ACHN (cell line): ENCODE measurements at regions not wholly inside any gene's neighbourhood (a gene's known extent, or its start where the extent isn't known, plus 50 kb on each side); places are given as distances from the start of the nearest gene placed in this dataset.
A peak's percentile ranks its signal among the peaks of the same experiment; 100 is the strongest.

Source experiments
- DNase-seq: peaks from one replicate; pipeline ENCODE4 v3.0.0-alpha.2; 2015
- in situ Hi-C: cut with HindIII; loops from 2 replicates; pipeline ENCODE4 v1.10.0; 2017; ENCODE audit warnings: low sequenced_read_pairs, low pct_ligation_motif_present, low pct_unique_long_range_greater_than_20kb

GRCh38 chr6:170232186-170233002, 58.5 kb downstream of the DLL1 start:
- in situ Hi-C loops = no loop called here
- DNase-seq = no peak

DNA sequence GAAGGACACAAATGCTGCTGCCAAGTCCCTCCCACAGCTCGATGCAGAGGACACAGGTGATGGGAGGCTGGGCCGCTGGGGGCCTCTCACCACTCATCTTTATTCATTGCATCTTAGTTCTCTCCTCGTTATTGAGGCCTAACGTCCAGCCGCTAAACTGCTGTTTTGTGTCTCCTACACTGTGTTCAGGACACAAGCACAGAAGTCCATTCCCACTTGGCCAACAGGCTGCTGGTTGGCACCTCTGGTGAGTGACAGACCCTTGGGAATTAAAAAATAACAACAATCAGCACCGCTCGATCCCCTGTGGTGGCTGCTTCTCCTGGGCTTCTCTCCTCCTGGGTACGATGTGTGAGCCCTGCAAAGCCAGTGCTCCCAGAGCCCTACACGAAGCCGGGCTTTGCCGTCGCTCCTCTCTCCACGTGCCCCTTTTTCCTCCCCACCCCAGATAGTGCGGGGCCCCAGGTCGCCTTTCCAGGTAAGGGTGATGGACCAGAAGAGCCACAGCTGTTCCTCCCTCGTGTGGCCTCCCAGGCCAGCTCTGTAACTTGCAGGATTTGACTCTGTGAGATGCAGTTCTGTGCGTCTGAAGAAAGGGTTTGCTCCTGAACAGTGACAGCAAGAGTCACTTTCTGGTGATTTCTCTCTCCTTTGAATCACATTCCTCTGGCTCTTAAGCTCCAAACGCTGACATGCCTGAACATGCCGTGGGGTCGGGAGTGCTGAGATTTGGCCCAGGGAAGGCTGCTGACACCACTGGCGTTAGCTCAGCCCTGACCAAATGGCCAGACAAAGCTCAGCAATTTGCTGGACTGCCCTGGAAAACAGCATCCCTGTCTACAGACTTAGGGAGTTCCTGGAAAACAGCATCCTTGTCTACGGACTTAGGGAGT, 59.3 kb downstream of the DLL1 start:
- in situ Hi-C loops = no loop called here
- DNase-seq = no peak

DNA sequence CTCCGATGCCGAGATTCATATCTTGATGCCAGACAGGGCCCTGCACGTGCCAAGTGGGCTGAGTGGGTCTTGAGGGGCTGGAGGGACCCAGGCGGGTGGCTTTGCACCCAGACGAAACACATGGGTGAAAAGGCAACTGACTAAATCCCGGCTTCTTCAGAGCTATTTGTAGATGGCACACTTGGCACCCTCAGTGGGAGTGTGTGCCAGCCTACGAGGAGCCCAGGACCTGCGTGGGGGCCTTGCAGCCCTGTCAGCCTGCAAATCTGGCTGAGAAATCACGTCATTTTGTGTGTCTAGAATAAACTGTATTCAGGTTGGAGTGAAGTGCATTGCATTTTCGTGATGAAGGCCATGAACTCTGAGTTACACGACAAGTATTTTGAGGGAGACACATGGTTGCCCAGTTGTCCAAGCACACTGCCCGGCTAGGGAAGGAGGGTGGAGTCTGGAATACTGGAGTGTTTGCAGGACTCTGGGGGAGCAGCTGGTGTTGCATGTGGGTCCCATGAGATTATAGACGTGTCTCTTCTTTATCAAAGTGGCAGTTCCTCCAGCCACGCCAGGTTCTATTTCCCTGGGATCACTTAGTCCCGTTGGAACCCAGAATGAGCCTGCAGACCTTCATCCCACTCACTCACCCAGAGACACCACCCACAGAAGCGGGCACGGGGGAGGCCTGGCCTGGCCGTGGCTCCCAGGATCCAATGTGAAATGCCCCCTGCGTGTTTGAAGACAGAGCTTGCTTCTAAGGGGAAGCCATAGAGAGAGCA, 60.2 kb downstream of the DLL1 start:
- in situ Hi-C loops = no loop called here
- no peak for DNase-seq

GRCh38 chr6:170229851-170230519, 60.9 kb downstream of the DLL1 start:
- DNase-seq = no peak
- in situ Hi-C loops = no loop called here

GRCh38 chr6:170229396-170229795, 61.5 kb downstream of the DLL1 start:
- DNase-seq = no peak
- in situ Hi-C loops = no loop called here

- DNase-seq = no peak
- in situ Hi-C loops = no loop called here
Observed at GRCh38 chr6:170228946-170229310, 62.0 kb downstream of the DLL1 start.

DNA sequence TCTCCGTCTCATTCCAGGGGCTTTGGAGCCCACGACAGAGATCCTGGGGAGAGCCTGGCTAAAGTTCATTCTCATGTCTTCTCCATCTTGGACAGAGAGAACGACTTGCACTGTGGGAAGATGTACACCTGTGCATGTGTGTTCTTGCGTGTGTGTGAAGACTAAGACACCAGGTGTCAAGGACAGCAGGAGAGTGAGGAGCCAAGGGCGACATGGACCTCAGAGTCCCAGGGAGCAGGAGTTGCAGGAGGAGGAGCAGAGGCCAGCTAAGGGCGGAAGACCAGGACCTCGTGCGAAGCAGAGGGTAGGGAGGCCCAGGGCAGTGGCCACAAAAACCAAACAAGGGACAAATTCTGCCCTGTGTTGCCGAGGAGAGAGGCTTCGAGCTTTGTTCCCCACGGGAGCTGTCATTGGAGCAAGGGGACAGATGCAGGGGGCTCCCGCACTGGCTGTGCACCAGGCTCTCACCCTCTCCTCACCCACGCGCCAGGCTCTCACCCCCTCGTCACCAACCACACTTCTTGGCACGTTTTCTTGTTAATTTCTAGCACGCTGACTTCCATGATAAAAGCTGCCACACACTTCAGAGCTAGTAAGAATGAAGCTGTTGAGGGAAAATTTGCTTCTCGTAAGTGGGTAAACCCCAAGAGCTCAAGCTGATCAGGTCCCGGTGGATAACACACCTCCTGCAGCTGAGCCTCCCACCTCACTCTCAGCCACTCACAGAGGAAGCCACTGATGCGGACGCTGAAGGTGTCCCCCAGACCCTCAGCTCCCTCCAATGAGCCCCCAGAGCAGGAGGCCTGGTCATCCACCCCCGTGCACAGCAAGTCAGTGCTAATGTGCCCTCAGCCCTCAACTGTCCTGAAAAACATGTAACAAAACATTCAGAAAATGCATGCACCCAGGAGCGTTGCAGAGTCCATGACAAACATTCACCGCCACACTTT, 62.6 kb downstream of the DLL1 start:
- in situ Hi-C loops = no loop called here
- no peak for DNase-seq

DNA sequence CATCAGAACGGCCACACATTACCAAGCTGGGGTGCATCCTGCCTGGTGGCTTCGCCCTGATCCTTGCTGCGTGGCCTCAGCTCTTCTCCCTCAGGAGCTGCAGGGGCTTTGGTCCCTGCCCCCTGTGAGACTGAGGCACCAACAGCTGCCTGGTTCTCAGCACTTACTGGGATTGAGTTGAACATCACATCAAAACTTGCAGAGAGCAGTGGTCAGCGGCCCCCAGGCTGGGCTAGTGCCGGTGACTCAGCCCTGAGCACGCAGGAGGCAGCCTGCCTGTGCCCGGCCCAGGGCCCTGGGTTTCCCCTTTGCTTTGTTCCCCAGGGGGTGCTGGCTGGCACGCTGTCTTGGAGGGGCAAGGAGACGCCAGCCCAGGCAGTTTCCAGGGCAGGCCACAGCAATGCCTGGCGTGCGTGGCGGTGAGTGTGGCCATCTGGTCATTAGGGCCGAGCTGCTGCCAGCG, 63.3 kb downstream of the DLL1 start:
- DNase-seq = peak; percentile 4
- in situ Hi-C loops = no loop called here

- no peak for DNase-seq
- in situ Hi-C loops = no loop called here
Observed at GRCh38 chr6:170226647-170227046, 64.2 kb downstream of the DLL1 start.

GRCh38 chr6:170225852-170226417, 64.9 kb downstream of the DLL1 start:
- in situ Hi-C loops = no loop called here
- DNase-seq = no peak

DNA sequence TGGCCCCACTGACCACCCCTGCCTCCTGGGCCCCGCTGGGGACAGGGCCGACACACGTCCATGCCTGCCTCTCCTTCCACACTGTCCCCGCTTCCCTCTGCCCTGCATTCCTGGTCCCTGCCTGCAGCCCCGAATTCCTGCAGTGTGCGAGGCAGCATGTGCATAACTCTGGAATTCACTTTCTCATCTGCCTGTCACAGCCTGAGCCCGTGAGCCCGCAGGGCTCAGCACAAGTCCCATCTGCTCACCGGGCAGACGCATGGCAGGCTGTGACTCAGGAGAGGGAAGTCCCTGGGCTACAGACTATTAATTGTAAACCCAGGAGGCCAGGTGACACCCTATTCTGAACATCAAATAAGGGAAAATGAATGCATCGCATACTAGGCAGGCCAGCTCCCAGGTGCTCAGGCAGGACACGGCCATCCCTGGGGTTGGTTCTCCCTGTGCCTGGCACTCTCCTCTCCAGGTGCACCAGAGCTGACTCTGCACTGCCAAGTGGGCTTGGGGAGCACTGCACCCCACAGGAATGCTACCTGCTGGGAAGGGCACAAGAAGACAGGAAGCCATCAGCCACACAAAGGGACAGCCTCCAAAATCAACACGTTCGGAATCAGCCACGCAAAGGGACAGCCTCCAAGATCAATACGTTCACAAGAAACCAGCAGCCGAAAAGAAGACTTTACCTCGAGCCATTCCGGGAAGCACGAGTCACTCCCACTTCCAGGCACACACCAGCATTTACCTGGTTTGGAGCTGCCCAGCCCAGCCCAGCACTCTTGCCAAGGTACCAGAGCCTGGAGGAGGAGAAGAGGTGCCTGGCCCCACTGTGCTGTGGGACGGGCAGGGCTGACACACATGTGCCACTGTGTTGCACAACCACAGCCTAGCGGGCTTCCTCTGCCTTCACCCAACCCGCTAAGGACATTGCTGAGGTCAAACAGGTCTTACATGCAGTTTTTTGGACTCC, 65.9 kb downstream of the DLL1 start:
- in situ Hi-C loops = no loop called here
- peak; percentile 40 for DNase-seq

- no peak for DNase-seq
- in situ Hi-C loops = no loop called here
Observed at GRCh38 chr6:170223718-170224693, 66.9 kb downstream of the DLL1 start.

GRCh38 chr6:170222498-170223471, 68.1 kb downstream of the DLL1 start:
- in situ Hi-C loops = no loop called here
- no peak for DNase-seq

DNA sequence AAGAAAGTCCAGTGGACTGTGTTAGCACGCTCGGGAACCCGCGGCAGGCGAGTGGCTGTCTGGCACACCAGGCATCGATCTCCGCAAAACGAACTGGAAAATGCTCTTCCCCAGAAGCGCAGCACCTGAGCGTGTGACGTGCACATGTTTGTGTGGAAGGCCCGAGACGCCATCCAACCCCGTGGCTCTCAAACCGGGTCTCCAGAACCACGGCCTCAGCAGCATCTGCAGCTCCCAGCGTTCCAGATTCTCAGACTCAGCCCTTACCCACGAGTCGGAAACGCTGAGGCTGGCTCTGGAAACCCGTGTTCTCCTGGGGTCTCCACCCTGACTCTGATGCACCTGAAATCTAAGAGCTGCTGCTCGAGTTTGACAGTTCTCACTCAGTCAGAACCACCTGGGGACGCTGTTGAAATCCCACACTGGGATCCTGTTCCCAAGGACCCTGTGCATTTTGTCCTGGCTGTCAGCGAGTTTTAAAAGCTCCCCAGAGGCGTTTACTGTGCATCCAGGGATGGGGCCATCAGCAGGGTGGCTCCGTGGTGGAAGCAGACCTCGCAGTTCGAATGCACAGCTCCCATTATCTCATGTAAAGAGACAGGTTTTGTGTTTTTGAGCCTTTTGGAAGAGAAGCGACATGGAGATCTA, 69.0 kb downstream of the DLL1 start:
- in situ Hi-C loops = no loop called here
- DNase-seq = no peak
